ENCODE measurements at regions not wholly inside any gene's neighbourhood (a gene's known extent, or its start where the extent isn't known, plus 50 kb on each side); places are given as distances from the start of the nearest gene placed in this dataset.
"Not testable (repeated sequence)": the region's sequence is repeated elsewhere in the genome, so short reads cannot be mapped to it uniquely, and the experiment has no call there.

DNA sequence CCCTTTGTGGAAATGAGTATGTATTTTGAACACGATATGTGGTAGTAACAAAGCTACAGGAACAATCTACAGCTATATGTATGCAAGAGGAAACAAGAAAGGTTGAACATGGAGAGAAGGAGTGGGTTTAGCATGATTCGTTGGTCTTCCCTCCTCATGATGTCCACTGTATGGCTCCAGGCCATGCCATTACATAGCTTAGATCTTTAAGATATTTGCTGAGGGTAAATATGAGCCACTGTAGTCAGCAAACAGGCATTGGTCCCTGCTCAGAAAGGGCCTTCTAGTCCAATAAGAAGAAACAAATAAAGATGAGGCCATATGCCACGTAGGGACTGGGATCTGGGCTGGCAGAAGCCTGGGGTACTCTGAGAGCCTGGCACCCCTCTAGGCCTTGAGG, 543.2 kb upstream of the SGCD start:
- no peak for DNase-seq

- DNase-seq: no peak
Measured at GRCh38 chr5:155786108-155786507, 540.9 kb upstream of the SGCD start.

DNA sequence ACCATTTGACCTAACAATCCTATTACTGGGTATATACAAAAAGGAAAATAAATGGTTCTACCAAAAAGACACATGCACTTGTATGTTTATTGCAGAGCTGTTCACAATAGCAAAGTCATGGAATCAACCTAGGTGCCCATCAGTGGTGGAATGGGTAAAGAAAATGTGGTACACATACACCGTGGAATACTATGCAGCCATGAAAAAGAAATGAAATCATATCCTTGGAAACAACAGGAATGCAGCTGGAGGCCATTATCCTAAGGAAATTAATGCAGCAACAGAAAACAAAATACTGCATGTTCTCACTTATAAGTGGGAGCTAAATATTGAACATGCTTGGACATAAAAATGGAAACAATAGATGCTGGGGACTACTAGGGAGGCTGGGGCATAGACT, 534.1 kb upstream of the SGCD start:
- no peak for DNase-seq

GRCh38 chr5:155794795-155795194, 532.2 kb upstream of the SGCD start:
- DNase-seq: no peak

GRCh38 chr5:155799308-155799707, 527.7 kb upstream of the SGCD start:
- DNase-seq: no peak

GRCh38 chr5:155807884-155808576, 518.9 kb upstream of the SGCD start:
- DNase-seq: no peak

DNA sequence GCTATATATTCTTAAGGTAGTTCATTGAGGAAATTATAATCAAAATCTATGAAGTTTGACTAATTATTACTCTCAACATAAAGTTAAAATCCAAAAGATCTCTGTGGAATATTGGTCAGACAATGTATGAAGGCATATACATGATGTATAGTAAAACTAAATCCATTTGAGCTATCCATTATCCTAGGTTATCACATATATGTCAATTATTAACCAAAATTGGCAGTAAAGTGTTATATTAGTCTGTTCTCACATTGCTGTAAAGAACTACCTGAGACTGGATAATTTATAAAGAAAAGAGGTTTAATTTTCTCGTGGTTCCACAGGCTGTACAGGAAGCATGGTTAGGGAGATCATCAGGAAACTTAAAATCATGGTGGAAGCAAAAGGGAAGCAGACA, 511.7 kb upstream of the SGCD start:
- no peak for DNase-seq

DNA sequence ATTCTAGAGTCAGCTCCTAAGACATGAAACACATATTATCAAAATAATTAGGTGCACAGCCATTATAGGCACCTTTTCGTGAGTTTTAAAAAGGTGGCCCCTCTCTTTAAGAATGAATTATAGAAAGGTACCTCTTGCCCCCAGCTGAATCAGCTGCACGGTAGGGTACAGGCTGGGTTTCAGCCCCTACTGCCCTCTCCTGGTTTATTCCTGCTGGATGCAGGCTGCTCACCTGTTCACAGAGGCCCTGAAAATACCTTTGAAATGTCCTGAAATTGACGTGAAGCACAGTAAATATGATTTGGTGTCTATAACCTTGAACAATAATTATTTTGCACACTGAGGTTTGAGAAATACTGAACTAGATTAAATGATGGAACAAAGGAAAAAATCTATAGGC, 504.8 kb upstream of the SGCD start:
- DNase-seq: no peak

DNA sequence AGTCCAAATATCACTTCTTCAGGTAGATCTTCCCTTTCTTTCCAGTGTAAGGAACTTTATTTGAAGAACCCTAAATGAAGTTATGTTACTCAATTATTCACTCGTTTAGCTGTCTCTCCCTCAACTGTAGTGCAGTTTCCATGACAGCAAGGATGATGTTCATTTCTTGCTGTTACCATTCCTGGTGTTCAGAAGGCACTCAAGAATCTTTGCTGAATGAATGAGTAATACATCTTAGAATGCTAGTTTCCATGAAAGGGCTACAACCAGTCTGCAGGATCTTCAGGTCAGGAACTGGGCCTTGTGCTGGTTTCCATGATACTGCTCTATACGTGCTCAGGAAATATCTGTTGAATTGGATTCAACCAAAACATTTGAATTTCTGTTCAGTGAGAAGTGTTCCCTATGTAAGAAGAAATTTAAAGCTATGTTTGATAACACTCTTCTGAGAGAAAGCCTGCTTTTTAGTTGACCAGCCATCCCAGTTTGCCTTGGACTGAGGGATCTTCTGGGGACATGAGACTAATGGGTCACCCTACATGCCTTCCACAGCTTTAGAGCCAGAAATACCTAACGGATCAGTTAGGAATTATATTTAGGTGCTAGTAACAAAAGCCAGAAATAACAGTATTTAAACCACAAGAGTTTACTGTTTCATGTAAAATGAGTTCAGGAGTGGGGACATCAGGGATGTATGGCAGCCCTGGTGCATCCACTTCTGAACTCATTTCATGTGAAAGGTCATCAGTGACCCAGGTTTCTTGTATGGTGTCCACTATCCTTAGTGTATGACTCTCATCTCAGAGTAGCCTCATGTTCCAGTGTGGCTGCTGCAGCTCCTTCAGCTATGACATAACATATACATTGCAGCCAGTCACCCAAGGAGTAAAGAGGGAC, 500.1 kb upstream of the SGCD start:
- DNase-seq: no peak

- not testable (repeated sequence) for DNase-seq
Measured at GRCh38 chr5:155827508-155827815, 499.5 kb upstream of the SGCD start.

GRCh38 chr5:155827949-155828348, 499.0 kb upstream of the SGCD start:
- DNase-seq: no peak

DNA sequence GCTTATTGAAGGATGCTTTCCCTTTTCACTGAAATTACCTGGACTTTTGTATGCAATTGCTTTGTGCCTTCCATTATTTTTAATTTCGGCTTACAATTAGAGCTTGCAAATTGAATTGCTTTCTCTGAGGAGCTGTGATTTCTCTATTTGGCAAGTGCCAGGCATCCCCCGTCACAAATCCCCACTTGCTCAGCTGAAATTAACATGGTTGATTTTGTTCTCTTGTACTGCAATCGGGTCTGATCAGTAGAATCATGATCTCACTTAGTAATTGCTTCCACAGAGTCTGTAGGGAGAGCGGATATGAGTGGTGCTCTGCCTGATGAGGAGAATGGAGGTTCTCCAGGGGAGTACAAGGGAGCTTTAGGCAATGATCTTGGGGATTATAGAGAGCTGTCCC, 495.5 kb upstream of the SGCD start:
- no peak for DNase-seq

DNA sequence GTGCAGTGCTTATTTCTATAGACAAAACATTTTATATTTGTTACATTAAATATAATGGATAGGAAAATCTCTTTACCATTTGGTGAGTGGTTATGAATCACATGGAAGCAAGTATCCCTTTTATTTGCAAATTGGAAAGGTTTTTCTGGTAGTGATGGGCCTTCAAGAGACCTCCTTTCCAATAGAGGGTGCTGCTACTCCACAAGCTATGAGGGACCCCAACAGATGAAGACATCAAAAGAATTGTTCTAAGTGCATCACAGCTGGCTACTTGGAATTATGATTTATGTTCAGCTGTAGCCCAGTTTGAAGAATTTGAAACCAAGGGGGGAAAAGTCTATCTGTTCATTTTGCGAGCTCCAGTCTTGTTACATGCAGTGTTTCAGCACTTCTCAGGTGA, 493.7 kb upstream of the SGCD start:
- no peak for DNase-seq

GRCh38 chr5:155834271-155834975, 492.5 kb upstream of the SGCD start:
- DNase-seq: no peak

DNA sequence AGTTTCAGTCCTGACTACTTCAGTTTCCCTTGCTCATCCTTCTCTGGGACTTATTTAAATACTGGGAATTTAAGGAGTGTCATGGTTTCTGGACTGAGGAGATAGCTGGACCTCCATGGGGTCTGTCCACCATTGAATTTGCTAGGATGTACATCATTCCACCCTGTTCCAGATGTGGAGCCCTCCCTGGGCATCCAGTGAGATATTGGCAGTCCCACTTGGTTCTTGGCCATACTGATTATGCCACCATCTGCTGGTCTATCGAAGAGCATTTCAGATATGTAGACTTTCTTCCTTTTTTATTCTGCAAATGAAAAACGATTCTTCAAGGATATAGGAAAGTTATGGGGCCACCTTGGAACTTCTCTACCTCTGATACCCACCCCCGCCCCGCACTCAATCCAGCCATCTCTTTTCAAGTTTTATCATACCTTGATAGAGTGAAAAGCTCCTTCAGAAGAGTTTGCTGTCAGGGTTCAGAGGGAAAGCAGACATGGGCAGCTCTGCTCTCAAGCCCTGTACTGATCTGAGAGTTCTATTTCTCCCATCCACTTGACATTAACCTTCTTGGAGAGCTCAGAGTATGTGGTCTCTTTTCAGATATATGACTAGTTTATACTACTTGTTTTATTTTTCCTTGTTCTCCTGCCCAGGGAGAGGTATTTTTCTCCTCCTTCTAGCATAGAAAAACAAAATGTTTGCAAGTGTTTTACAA, 490.7 kb upstream of the SGCD start:
- DNase-seq: no peak

DNA sequence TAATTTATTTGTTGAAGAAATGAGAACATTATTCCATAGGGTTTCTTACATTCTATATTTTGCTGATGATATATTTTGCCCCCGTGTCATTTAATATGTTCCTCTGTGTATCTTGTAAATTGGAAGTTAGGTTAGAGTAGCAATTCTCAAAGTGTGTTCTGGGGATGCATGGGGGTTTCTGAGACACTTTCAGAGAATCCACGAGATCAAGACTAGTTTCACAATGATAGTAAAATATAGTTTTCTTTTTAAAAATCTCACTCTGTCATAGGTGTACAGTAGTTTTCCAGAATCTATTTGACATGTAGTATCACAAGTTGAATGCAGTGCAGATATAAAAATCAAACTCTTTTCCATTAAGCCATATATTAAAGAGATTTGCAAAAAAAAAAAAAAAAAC, 488.6 kb upstream of the SGCD start:
- no peak for DNase-seq

DNA sequence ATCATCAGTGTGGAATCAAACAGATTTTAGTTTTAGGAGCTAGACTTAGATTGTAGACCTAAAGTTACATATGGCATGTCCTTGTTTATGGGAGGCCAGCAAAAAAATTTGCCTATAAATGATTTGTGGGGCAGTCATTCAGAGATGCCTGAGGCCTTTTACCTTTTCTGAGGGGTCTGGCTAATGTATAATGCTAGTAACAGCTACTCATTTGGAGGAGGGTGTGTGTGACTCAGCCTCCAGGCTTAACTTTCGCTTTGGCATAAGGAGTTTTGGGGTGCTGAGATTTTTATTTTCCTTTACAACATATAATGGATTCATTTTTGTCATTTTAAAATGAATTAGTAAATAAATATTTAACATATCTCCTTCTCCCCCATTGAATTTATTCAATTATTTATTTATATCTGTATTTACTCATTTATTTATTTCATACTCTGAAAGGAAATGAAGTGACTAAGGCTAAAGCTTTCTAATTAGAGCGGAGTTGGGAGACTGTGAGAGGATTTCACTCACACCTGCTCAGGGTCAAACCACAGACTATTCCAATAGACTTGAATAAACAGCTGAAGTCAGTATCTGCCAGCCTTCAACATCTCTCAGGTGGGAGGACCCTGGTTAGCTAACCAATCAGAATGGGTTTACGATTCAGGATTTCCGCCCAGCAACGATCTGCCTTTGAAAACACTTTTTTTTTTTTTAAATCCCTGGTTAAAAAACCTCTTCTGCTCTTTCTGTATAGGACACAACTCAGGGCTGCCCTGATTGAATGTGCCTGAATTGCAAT, 487.5 kb upstream of the SGCD start:
- no peak for DNase-seq

DNA sequence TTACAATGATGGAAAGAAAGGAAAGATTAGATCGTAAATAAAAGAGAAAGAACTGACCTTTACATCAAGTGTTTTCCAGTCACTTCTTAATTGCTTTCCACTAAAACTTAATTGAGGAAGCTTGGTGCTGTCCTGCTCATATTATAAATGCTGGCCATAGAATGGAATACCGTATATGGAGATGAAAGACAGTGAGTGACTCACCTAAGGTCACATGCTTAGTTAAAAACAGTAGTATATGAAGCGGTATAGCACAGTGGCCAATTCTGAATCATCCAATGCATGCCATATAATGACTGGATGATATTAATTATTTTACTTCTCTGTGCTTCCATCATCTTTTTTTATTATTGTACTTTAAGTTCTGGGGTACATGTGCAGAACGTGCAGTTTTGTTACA, 482.4 kb upstream of the SGCD start:
- DNase-seq: no peak

DNA sequence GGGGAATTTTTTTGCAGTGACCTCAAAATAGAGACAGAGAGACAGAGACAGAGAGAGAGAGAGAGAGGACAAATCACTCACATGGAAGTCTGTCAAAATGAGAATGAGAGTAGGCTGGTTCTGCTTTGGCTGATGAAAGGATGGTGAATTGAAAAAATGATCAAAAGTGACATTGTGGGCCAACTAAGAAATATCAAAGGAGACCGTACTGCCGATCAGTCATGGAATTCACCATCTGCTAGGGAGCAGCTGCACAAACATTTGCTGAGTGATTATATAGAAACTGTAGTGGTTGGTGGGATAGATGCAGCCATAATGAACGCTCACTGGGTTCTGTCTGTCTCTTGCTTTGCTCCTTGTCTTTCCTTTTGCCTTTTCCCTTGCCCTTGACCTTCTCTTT, 476.6 kb upstream of the SGCD start:
- no peak for DNase-seq

- no peak for DNase-seq
Measured at GRCh38 chr5:155866971-155867370, 460.0 kb upstream of the SGCD start.

- no peak for DNase-seq
Measured at GRCh38 chr5:155867522-155868088, 459.4 kb upstream of the SGCD start.

DNA sequence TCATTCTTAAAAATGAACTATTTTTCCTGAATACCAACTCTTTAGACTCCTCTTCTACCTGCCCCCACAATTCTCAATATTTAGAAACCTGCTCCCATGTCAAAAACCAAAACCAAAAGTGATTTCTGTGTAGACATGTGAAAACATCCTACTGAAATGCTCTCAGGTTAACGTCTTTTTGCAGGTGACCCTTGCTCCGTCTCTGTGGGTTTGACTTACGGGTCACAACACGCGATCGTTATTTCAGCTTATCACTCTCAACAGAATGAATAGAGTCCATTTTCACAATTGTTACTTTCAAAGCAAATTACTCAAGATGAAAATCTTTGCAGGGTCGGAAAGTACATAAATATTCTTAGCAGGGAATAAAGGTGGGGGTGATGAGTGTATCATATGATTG, 456.3 kb upstream of the SGCD start:
- DNase-seq: no peak

Data from AML-193 (cell line).